H1 (cell line): ENCODE measurements at regions not wholly inside any gene's neighbourhood (a gene's known extent, or its start where the extent isn't known, plus 50 kb on each side); places are given as distances from the start of the nearest gene placed in this dataset.

Experiments used
- CBX8 ChIP-seq: fragments of 300-800, 300-1000 bp; sonication (generic); IDR thresholded peaks from 2 replicates; pipeline ENCODE4 v1.7.1; 2016; ENCODE audit warnings: low read depth, low read length, borderline replicate concordance
- RNF2 ChIP-seq: fragments of 200-900, 300-1000 bp; sonication (generic); IDR thresholded peaks from 2 replicates; pipeline ENCODE4 v1.7.1; 2016; ENCODE audit warnings: borderline replicate concordance, low read depth, mild to moderate bottlenecking, antibody characterized with exemption, low read length; ENCODE audit not compliant: poor library complexity, severe bottlenecking; ENCODE audit errors: missing control alignments
- TBP ChIP-seq: IDR thresholded peaks from 2 replicates; pipeline ENCODE4 v1.6.1; 2011; ENCODE audit warnings: low read depth, low read length, improper control_type of control experiment
- TCF12 ChIP-seq: IDR thresholded peaks from 2 replicates; pipeline ENCODE4 v1.6.1; 2011; ENCODE audit warnings: low read depth, mild to moderate bottlenecking, low read length
- TF ChIP-seq, protein P1 (sequence below), 3 experiments: IDR thresholded peaks; 1 replicate in 2 of 3; 2 replicates in 1 of 3; pipeline versions ENCODE4 v1.5.1 to v1.6.1; 2011; ENCODE audit warnings: low read length in 3 of 3, mild to moderate bottlenecking in 3 of 3, inconsistent platforms in 2 of 3, low read depth in 1 of 3, moderate library complexity in 1 of 3; ENCODE audit not compliant: insufficient read depth in 1 of 3; ENCODE audit errors: control extremely low read depth in 1 of 3

- TF ChIP-seq, protein P1, sequence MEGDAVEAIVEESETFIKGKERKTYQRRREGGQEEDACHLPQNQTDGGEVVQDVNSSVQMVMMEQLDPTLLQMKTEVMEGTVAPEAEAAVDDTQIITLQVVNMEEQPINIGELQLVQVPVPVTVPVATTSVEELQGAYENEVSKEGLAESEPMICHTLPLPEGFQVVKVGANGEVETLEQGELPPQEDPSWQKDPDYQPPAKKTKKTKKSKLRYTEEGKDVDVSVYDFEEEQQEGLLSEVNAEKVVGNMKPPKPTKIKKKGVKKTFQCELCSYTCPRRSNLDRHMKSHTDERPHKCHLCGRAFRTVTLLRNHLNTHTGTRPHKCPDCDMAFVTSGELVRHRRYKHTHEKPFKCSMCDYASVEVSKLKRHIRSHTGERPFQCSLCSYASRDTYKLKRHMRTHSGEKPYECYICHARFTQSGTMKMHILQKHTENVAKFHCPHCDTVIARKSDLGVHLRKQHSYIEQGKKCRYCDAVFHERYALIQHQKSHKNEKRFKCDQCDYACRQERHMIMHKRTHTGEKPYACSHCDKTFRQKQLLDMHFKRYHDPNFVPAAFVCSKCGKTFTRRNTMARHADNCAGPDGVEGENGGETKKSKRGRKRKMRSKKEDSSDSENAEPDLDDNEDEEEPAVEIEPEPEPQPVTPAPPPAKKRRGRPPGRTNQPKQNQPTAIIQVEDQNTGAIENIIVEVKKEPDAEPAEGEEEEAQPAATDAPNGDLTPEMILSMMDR (IDR thresholded peaks at IDR 0.05; ENCODE audit: control extremely low read depth in 1 of 3, insufficient read depth in 1 of 3, low read depth in 1 of 3, low read length in 3 of 3), result no peak
- TF ChIP-seq CBX8 (no peak), RNF2 (no peak), TBP (no peak), TCF12 (no peak)
Measured at GRCh38 chr3:36606871-36607765, 157.2 kb downstream of the DCLK3 start.
